Pancreas (tissue), 10 donors: ENCODE measurements at regions not wholly inside any gene's neighbourhood (a gene's known extent, or its start where the extent isn't known, plus 50 kb on each side); places are given as distances from the start of the nearest gene placed in this dataset.
"Not testable (repeated sequence)": the region's sequence is repeated elsewhere in the genome, so short reads cannot be mapped to it uniquely, and the experiment has no call there.

Experiments
- ATAC-seq, 4 donors: fragments of 200-7000 bp; cut with Tn5 transposase; one replicate each; pipeline versions ENCODE4 v1.8.0 to v1.9.1; 2020; ENCODE audit warnings: mild to moderate bottlenecking in 4 of 4, moderate library complexity in 4 of 4
- DNase-seq, 6 donors: peaks; one replicate each; pipeline ENCODE4 v3.0.0-alpha.2; 2020
- FAIRE-seq: peaks from 2 replicates; lab custom pipeline; 2012; peaks lifted over from hg19 to GRCh38; lab: Jason Lieb, UNC
- H3K27ac ChIP-seq, 4 donors: fragments of 200-600 bp; sonication (generic); 1 replicate in 3 of 4; 2 replicates in 1 of 4; pipeline versions ENCODE4 v1.5.0 to v1.8.0; 2020
- H3K27me3 ChIP-seq, 4 donors: fragments of 200-600 bp; one replicate each; pipeline ENCODE4 v1.8.0; 2021
- H3K36me3 ChIP-seq, 3 donors: fragments of 200-600 bp; sonication (generic) in 1 of 3; one replicate each; pipeline versions ENCODE4 v1.5.0 to v1.8.0; 2020 to 2021
- H3K4me1 ChIP-seq, 3 donors: fragments of 200-600 bp; one replicate each; pipeline ENCODE4 v1.8.0; 2021
- H3K4me3 ChIP-seq, 4 donors: fragments of 200-600 bp; sonication (generic) in 2 of 4; one replicate each; pipeline versions ENCODE4 v1.5.0 to v1.8.0; 2020 to 2021
- H3K9me3 ChIP-seq, 4 donors: fragments of 200-600 bp; one replicate each; pipeline ENCODE4 v1.8.0; 2021
- WGBS, 2 donors: extraction: QIAGEN DNeasy Blood & Tissue Kit; methylation state at CpG; one replicate each; pipeline ENCODE4 v1.1.7; 2013; 5-methylcytosine and 5-hydroxymethylcytosine counted together
- intact Hi-C, 3 donors: fragments of 100-400 bp; cut with DNase I; formaldehyde crosslinking; loops; one replicate each; pipeline versions ENCODE4 v1.11.1 to v1.14.2; 2022
- TF ChIP-seq, protein P1 (sequence below), 4 donors: fragments of 200-600 bp; sonication (generic) in 3 of 4; IDR thresholded peaks; one replicate each; pipeline versions ENCODE4 v1.5.0 to v1.8.0; 2021; ENCODE audit warnings: antibody characterized with exemption in 4 of 4
- donor health status: healthy with polysubstance abuse.
- donor health status: DM: no; HTN: no; CAD: no; lungs with moderate emphysema.
- donor health status: DM: no; HTN: no; CAD: no.
- donor health status: control.
- donor health status: control.
- donor health status: Bipolar disorder and iron deficiency.
- donor health status: DM: yes; HTN: yes; CAD: no.
- donor health status: DM: no; HTN: no; CAD: no.
- donor health status: DM: no; HTN: no; CAD: no.
- donor health status: DM: yes; HTN: yes; CAD: no.

GRCh38 chr15:69704229-69704628 is 251.6 kb downstream of the RPLP1 start:
- FAIRE-seq = no peak
- H3K4me1 ChIP-seq = no peaks in the 10 kb centered on the region
- H3K4me3 ChIP-seq = no peak overlapping the region
- WGBS, 2 donors = 79 to 82% methylated on average over 3 of the region's 3 CpGs
- no peaks in the 10 kb centered on the region for H3K9me3 ChIP-seq
- no peak for ATAC-seq
- intact Hi-C loops = no loop called here
- TF ChIP-seq, protein P1, sequence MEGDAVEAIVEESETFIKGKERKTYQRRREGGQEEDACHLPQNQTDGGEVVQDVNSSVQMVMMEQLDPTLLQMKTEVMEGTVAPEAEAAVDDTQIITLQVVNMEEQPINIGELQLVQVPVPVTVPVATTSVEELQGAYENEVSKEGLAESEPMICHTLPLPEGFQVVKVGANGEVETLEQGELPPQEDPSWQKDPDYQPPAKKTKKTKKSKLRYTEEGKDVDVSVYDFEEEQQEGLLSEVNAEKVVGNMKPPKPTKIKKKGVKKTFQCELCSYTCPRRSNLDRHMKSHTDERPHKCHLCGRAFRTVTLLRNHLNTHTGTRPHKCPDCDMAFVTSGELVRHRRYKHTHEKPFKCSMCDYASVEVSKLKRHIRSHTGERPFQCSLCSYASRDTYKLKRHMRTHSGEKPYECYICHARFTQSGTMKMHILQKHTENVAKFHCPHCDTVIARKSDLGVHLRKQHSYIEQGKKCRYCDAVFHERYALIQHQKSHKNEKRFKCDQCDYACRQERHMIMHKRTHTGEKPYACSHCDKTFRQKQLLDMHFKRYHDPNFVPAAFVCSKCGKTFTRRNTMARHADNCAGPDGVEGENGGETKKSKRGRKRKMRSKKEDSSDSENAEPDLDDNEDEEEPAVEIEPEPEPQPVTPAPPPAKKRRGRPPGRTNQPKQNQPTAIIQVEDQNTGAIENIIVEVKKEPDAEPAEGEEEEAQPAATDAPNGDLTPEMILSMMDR (IDR thresholded peaks at IDR 0.05) = no peak
- no peak overlapping the region for H3K27ac ChIP-seq
- no peaks in the 10 kb centered on the region for H3K27me3 ChIP-seq
- no peak for DNase-seq
- no peaks in the 10 kb centered on the region for H3K36me3 ChIP-seq

- 90 to 94% methylated on average over 4 of the region's 4 CpGs for WGBS, 2 donors
- intact Hi-C loops = no loop called here
- FAIRE-seq (no peak), ATAC-seq (no peak), DNase-seq (no peak)
- H3K27me3 ChIP-seq = no peaks in the 10 kb centered on the region
- no peaks in the 10 kb centered on the region for H3K9me3 ChIP-seq
- TF ChIP-seq, protein P1 (IDR thresholded peaks at IDR 0.05) = no peak
- no peaks in the 10 kb centered on the region for H3K36me3 ChIP-seq
- H3K27ac ChIP-seq = no peak overlapping the region
- H3K4me1 ChIP-seq = no peaks in the 10 kb centered on the region
- no peak overlapping the region for H3K4me3 ChIP-seq
These were observed 252.1 kb downstream of the RPLP1 start for GRCh38 chr15:69704700-69705099.

- Histone ChIP-seq H3K4me1 (no peaks in the 10 kb centered on the region), H3K27me3 (no peaks in the 10 kb centered on the region), H3K4me3 (no peak overlapping the region), H3K9me3 (no peaks in the 10 kb centered on the region), H3K36me3 (no peaks in the 10 kb centered on the region), H3K27ac (no peak overlapping the region)
- TF ChIP-seq, protein P1 (IDR thresholded peaks at IDR 0.05) = no peak
- intact Hi-C loops = no loop called here
- FAIRE-seq = no peak
- no peak for ATAC-seq
- DNase-seq = no peak
- WGBS, 2 donors = 70 to 79% methylated on average over 3 of the region's 3 CpGs
These were observed 253.9 kb downstream of the RPLP1 start for GRCh38 chr15:69706353-69707097.

DNA sequence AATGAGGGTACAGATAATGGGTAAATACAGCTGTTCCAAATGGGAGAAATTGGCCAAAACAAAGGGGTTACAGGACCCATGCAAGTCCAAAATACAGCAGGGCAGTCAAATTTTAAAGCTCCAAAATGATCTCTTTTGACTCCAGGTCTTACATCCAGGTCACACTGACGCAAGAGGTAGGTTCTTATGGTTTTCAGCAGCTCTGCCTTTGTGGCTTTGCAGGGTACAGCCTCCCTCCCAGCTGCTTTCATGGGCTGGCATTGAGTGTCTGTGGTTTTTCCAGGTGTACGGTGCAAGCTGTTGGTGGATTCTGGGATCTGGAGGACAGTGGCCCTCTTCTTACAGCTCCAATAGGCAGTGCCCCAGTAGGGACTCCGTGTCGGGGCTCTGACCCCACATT is 254.6 kb downstream of the RPLP1 start:
- H3K27me3 ChIP-seq, H3K36me3 ChIP-seq, H3K4me3 ChIP-seq, H3K4me1 ChIP-seq, intact Hi-C loops, H3K9me3 ChIP-seq, DNase-seq, FAIRE-seq, H3K27ac ChIP-seq, ATAC-seq: not testable (repeated sequence)
- WGBS, 2 donors = 92 to 96% methylated on average over 4 of the region's 4 CpGs

DNA sequence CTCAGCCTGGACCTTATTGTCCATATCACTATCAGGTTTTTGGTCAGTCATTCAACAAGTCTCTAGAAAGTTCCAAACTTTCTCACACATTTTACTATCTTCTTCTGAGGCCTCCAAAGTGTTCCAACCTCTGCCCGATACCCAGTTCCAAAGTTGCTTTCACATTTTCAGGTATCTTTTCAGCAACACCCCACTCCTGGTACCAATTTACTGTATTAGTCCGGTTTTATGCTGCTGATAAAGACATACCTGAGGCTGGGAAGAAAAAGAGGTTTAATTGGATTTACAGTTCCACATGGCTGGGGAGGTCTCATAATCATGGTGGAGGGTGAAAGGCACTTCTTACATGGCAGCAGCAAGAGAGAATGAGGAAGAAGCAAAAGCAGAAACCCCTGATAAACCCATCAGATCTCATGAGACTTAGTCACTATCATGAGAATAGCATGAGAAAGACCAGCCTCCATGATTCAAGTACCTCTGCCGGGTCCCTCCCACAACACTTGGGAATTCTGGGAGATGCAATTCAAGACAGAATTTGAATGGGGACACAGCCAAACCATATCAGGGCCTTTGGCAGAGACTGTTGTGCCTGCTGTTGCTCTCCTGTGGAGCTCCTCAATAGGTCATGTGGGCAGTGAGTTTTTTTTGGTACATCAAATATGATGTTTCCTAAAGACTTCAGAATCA is 256.0 kb downstream of the RPLP1 start:
- FAIRE-seq, H3K36me3 ChIP-seq, H3K4me1 ChIP-seq, DNase-seq, H3K4me3 ChIP-seq, H3K9me3 ChIP-seq, ATAC-seq, H3K27me3 ChIP-seq, H3K27ac ChIP-seq, intact Hi-C loops: not testable (repeated sequence)
- WGBS, 2 donors = 85 to 90% methylated on average over 3 of the region's 3 CpGs

GRCh38 chr15:69712991-69713390 is 260.4 kb downstream of the RPLP1 start:
- TF ChIP-seq, protein P1 (IDR thresholded peaks at IDR 0.05) = no peak
- Histone ChIP-seq H3K36me3 (no peaks in the 10 kb centered on the region), H3K27ac (no peak overlapping the region), H3K4me1 (peaks cover 0 to 4% (median 0%) of the 10 kb centered on the region in 3 donors), H3K4me3 (no peak overlapping the region), H3K27me3 (no peaks in the 10 kb centered on the region), H3K9me3 (no peaks in the 10 kb centered on the region)
- no peak for DNase-seq
- intact Hi-C loops = no loop called here
- FAIRE-seq = no peak
- ATAC-seq = no peak
- 88 to 92% methylated on average over 2 of the region's 2 CpGs for WGBS, 2 donors
